HEK293 (cell line): ENCODE measurements at regions not wholly inside any gene's neighbourhood (a gene's known extent, or its start where the extent isn't known, plus 50 kb on each side); places are given as distances from the start of the nearest gene placed in this dataset.

Experiments used
- CTCF ChIA-PET: fragments of 350-600 bp; formaldehyde crosslinking; extraction: SDS; loops from one replicate; lab custom pipeline; 2021; ENCODE audit warnings: antibody characterized with exemption; lab: Yijun Ruan, JAX
- POLR2A ChIA-PET: fragments of 300-600 bp; formaldehyde crosslinking; extraction: SDS; loops from one replicate; lab custom pipeline; 2020; ENCODE audit warnings: antibody characterized with exemption, inconsistent platforms; lab: Yijun Ruan, JAX
- H3K27ac ChIP-seq: fragments of 200-500 bp; sonication (Bioruptor generic); 2 replicates; pipeline ENCODE4 v1.5.1; 2014; ENCODE audit warnings: low read depth, low read length, control low read depth, inconsistent platforms; ENCODE audit errors: extremely low read depth
- H3K36me3 ChIP-seq, 2 experiments: fragments of 200-500 bp in 1 of 2; sonication (Bioruptor generic) in 1 of 2; 1 replicate in 1 of 2; 2 replicates in 1 of 2; pipeline ENCODE4 v1.5.1; 2014 to 2017; ENCODE audit warnings: inconsistent platforms in 2 of 2, low read length in 2 of 2; ENCODE audit not compliant: control insufficient read depth in 2 of 2, insufficient read depth in 1 of 2
- H3K4me1 ChIP-seq: fragments of 200-500 bp; sonication (Bioruptor generic); 2 replicates; pipeline ENCODE4 v1.5.1; 2014; ENCODE audit warnings: mild to moderate bottlenecking, low read length, inconsistent platforms; ENCODE audit not compliant: control insufficient read depth, insufficient read depth
- H3K4me3 ChIP-seq: 2 replicates; pipeline ENCODE4 v1.5.1; 2011; ENCODE audit warnings: low read depth, mild to moderate bottlenecking, control low read depth, low read length, moderate library complexity
- H3K9me3 ChIP-seq: fragments of 200-500 bp; sonication (Bioruptor generic); 2 replicates; pipeline ENCODE4 v1.5.1; 2014; ENCODE audit warnings: low read depth, low read length, inconsistent platforms; ENCODE audit not compliant: control insufficient read depth, insufficient read depth
- KLF10 ChIP-seq: fragments of 450-650 bp; IDR thresholded peaks from 2 replicates; pipeline ENCODE4 v1.5.1; 2018; ENCODE audit warnings: missing biosample characterization, mild to moderate bottlenecking, missing genetic modification characterization
- OSR2 ChIP-seq: fragments of 450-650 bp; formaldehyde crosslinking; IDR thresholded peaks from 2 replicates; pipeline ENCODE4 v1.5.1; 2016; ENCODE audit warnings: missing biosample characterization, missing genetic modification characterization
- OVOL3 ChIP-seq: fragments of 450-650 bp; formaldehyde crosslinking; IDR thresholded peaks from 2 replicates; pipeline ENCODE4 v1.5.1; 2016; ENCODE audit warnings: missing biosample characterization, missing genetic modification characterization
- TCF7L2 ChIP-seq: IDR thresholded peaks from 2 replicates; pipeline ENCODE4 v1.6.1; 2011; ENCODE audit warnings: low read depth, mild to moderate bottlenecking, inconsistent platforms, low read length, moderate library complexity, borderline replicate concordance
- ZFP3 ChIP-seq: fragments of 450-650 bp; formaldehyde crosslinking; IDR thresholded peaks from 2 replicates; pipeline ENCODE4 v1.5.1; 2016; ENCODE audit warnings: low read depth, missing biosample characterization, missing genetic modification characterization
- ZNF37A ChIP-seq: fragments of 450-650 bp; IDR thresholded peaks from 2 replicates; pipeline ENCODE4 v1.5.1; 2018; ENCODE audit warnings: missing biosample characterization, missing genetic modification characterization
- ZNF416 ChIP-seq: fragments of 450-650 bp; formaldehyde crosslinking; IDR thresholded peaks from 2 replicates; pipeline ENCODE4 v1.5.1; 2016; ENCODE audit warnings: missing biosample characterization, missing genetic modification characterization
- ZNF510 ChIP-seq: fragments of 450-650 bp; formaldehyde crosslinking; IDR thresholded peaks from 2 replicates; pipeline ENCODE4 v1.5.1; 2018; ENCODE audit warnings: mild to moderate bottlenecking, missing genetic modification characterization, missing biosample characterization; ENCODE audit not compliant: insufficient replicate concordance
- ZNF561 ChIP-seq: fragments of 450-650 bp; IDR thresholded peaks from 2 replicates; pipeline ENCODE4 v1.5.1; 2018; ENCODE audit warnings: missing biosample characterization, missing genetic modification characterization, borderline replicate concordance
- ZNF600 ChIP-seq: fragments of 450-650 bp; formaldehyde crosslinking; IDR thresholded peaks from 2 replicates; pipeline ENCODE4 v1.5.1; 2016; ENCODE audit warnings: missing biosample characterization, missing genetic modification characterization
- ZNF654 ChIP-seq: fragments of 450-650 bp; formaldehyde crosslinking; IDR thresholded peaks from 2 replicates; pipeline ENCODE4 v1.5.1; 2016; ENCODE audit warnings: low read depth, missing biosample characterization, missing genetic modification characterization
- ZNF830 ChIP-seq: fragments of 450-650 bp; IDR thresholded peaks from 2 replicates; pipeline ENCODE4 v1.5.0; 2018; ENCODE audit warnings: missing biosample characterization, missing genetic modification characterization, low read depth, mild to moderate bottlenecking, moderate library complexity
- ZSCAN30 ChIP-seq: fragments of 450-650 bp; IDR thresholded peaks from 2 replicates; pipeline ENCODE4 v1.5.1; 2018; ENCODE audit warnings: missing biosample characterization, mild to moderate bottlenecking, missing genetic modification characterization, moderate library complexity
- TF ChIP-seq, protein P1 (sequence below): fragments of 450-650 bp; formaldehyde crosslinking; IDR thresholded peaks from 2 replicates; pipeline ENCODE4 v1.5.1; 2016; ENCODE audit warnings: missing biosample characterization, missing genetic modification characterization
- TF ChIP-seq, protein P2 (sequence below): fragments of 450-650 bp; formaldehyde crosslinking; IDR thresholded peaks from 2 replicates; pipeline ENCODE4 v1.5.1; 2016; ENCODE audit warnings: missing biosample characterization, missing genetic modification characterization
- TF ChIP-seq, protein P3 (sequence below): fragments of 450-650 bp; formaldehyde crosslinking; IDR thresholded peaks from 2 replicates; pipeline ENCODE4 v1.5.1; 2017; ENCODE audit warnings: missing biosample characterization, missing genetic modification characterization
- TF ChIP-seq, protein P4 (sequence below): fragments of 450-650 bp; formaldehyde crosslinking; IDR thresholded peaks from 2 replicates; pipeline ENCODE4 v1.5.1; 2016; ENCODE audit warnings: missing biosample characterization, missing genetic modification characterization
- TF ChIP-seq, protein P5 (sequence below): fragments of 450-650 bp; formaldehyde crosslinking; IDR thresholded peaks from 2 replicates; pipeline ENCODE4 v1.5.1; 2016; ENCODE audit warnings: missing biosample characterization, missing genetic modification characterization
- TF ChIP-seq, protein P6 (sequence below): fragments of 450-650 bp; formaldehyde crosslinking; IDR thresholded peaks from 2 replicates; pipeline ENCODE4; 2016; ENCODE audit warnings: missing biosample characterization, missing genetic modification characterization

DNA sequence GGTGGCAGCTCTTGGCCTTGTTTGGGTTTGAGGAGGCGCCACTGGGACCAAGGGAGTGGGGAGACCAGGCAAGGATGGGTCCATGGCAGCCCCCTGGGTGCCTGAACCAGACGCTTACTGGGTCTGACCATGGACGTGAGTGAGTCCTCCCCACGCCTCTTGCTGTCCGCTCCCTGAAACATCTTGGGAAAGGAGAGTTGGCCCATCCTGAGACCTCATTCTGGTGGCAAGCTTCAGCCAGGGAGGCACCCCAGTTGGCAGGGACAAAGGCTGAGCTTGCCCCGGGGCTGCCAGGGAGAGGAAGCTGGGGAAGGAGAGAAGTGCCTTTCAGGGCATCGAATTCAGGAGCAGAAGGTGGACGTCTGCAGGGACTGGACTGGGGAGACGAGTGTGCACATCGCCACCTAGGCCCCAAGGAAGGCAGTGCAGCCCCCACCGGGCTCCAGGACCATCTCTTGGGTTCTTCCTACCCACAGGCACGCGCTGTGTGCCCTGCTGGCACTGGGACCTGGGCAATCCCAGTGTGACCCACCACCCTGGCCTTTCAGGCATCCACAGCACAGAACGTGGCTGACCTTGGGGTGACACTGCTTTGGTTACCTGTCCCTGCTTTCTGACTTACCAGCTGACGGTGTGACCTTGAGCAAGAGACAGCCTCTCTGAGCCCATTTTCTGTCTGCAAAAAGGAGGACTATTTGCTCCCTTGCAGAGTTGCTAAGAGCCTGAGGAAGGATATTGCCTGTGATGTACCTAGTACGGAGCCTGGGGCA, 132.9 kb upstream of the WNT4 start (continued):
- TF ChIP-seq, protein P1, sequence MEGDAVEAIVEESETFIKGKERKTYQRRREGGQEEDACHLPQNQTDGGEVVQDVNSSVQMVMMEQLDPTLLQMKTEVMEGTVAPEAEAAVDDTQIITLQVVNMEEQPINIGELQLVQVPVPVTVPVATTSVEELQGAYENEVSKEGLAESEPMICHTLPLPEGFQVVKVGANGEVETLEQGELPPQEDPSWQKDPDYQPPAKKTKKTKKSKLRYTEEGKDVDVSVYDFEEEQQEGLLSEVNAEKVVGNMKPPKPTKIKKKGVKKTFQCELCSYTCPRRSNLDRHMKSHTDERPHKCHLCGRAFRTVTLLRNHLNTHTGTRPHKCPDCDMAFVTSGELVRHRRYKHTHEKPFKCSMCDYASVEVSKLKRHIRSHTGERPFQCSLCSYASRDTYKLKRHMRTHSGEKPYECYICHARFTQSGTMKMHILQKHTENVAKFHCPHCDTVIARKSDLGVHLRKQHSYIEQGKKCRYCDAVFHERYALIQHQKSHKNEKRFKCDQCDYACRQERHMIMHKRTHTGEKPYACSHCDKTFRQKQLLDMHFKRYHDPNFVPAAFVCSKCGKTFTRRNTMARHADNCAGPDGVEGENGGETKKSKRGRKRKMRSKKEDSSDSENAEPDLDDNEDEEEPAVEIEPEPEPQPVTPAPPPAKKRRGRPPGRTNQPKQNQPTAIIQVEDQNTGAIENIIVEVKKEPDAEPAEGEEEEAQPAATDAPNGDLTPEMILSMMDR (tag by site-specific recombination), result peak; percentile 74
- TF ChIP-seq, protein P2, sequence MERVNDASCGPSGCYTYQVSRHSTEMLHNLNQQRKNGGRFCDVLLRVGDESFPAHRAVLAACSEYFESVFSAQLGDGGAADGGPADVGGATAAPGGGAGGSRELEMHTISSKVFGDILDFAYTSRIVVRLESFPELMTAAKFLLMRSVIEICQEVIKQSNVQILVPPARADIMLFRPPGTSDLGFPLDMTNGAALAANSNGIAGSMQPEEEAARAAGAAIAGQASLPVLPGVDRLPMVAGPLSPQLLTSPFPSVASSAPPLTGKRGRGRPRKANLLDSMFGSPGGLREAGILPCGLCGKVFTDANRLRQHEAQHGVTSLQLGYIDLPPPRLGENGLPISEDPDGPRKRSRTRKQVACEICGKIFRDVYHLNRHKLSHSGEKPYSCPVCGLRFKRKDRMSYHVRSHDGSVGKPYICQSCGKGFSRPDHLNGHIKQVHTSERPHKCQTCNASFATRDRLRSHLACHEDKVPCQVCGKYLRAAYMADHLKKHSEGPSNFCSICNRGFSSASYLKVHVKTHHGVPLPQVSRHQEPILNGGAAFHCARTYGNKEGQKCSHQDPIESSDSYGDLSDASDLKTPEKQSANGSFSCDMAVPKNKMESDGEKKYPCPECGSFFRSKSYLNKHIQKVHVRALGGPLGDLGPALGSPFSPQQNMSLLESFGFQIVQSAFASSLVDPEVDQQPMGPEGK (tag by site-specific recombination), result peak; percentile 26; the same call in 1 of the 2 replicates
- TF ChIP-seq, protein P3, sequence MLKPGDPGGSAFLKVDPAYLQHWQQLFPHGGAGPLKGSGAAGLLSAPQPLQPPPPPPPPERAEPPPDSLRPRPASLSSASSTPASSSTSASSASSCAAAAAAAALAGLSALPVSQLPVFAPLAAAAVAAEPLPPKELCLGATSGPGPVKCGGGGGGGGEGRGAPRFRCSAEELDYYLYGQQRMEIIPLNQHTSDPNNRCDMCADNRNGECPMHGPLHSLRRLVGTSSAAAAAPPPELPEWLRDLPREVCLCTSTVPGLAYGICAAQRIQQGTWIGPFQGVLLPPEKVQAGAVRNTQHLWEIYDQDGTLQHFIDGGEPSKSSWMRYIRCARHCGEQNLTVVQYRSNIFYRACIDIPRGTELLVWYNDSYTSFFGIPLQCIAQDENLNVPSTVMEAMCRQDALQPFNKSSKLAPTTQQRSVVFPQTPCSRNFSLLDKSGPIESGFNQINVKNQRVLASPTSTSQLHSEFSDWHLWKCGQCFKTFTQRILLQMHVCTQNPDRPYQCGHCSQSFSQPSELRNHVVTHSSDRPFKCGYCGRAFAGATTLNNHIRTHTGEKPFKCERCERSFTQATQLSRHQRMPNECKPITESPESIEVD, result no peak
- TF ChIP-seq ZNF654 (tag by site-specific recombination) (peak; percentile 45), ZNF830 (tag by site-specific recombination) (no peak), ZNF600 (peak; percentile 71), ZNF510 (tag by site-specific recombination) (no peak), ZNF561 (tag by site-specific recombination) (no peak), KLF10 (tag by site-specific recombination) (no peak), ZNF416 (tag by site-specific recombination) (no peak), OVOL3 (tag by site-specific recombination) (no peak), TCF7L2 (no peak), ZNF37A (tag by site-specific recombination) (no peak), OSR2 (tag by site-specific recombination) (no peak)
- TF ChIP-seq, protein P4, sequence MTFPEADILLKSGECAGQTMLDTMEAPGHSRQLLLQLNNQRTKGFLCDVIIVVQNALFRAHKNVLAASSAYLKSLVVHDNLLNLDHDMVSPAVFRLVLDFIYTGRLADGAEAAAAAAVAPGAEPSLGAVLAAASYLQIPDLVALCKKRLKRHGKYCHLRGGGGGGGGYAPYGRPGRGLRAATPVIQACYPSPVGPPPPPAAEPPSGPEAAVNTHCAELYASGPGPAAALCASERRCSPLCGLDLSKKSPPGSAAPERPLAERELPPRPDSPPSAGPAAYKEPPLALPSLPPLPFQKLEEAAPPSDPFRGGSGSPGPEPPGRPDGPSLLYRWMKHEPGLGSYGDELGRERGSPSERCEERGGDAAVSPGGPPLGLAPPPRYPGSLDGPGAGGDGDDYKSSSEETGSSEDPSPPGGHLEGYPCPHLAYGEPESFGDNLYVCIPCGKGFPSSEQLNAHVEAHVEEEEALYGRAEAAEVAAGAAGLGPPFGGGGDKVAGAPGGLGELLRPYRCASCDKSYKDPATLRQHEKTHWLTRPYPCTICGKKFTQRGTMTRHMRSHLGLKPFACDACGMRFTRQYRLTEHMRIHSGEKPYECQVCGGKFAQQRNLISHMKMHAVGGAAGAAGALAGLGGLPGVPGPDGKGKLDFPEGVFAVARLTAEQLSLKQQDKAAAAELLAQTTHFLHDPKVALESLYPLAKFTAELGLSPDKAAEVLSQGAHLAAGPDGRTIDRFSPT (tag by site-specific recombination), result peak; percentile 57; the same call in 1 of the 2 replicates
- TF ChIP-seq, protein P5, sequence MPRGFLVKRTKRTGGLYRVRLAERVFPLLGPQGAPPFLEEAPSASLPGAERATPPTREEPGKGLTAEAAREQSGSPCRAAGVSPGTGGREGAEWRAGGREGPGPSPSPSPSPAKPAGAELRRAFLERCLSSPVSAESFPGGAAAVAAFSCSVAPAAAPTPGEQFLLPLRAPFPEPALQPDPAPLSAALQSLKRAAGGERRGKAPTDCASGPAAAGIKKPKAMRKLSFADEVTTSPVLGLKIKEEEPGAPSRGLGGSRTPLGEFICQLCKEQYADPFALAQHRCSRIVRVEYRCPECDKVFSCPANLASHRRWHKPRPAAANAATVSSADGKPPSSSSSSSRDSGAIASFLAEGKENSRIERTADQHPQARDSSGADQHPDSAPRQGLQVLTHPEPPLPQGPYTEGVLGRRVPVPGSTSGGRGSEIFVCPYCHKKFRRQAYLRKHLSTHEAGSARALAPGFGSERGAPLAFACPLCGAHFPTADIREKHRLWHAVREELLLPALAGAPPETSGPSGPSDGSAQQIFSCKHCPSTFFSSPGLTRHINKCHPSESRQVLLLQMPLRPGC (tag by site-specific recombination), result no peak

DNA sequence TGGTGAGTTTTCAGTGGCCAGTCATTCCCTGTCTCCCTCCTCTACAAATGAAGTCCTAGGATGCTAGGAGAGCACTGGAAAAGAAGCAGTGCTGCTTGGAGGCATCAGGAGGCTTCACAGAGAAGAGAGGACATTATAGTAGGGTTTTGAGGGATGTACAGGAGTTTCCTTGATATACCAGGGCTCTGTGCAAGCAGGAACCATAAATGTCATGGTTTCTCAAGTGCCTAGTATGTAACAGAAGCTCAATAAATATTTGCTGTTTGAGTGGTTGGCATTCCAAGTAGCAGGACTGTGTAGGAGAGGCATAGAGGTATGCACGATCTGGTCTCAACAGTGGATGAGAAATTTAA, 133.5 kb upstream of the WNT4 start:
- ChIA-PET POLR2A (no interaction called here), CTCF (interaction anchor here (0.9 to 2.1 kb wide), 11 partner anchors 8 to 171 kb away, joined by 3 to 9 read pairs (median 5); no protein-coding TSS in a partner anchor)
- Histone ChIP-seq H3K27ac (no peak overlapping the region), H3K36me3 (no peaks in the 10 kb centered on the region), H3K4me1 (no peaks in the 10 kb centered on the region), H3K4me3 (no peak overlapping the region), H3K9me3 (no peaks in the 10 kb centered on the region)
- TF ChIP-seq ZFP3 (tag by site-specific recombination) (peak; percentile 79; the same call in 1 of the 2 replicates), ZSCAN30 (no peak)
- TF ChIP-seq, protein P6, sequence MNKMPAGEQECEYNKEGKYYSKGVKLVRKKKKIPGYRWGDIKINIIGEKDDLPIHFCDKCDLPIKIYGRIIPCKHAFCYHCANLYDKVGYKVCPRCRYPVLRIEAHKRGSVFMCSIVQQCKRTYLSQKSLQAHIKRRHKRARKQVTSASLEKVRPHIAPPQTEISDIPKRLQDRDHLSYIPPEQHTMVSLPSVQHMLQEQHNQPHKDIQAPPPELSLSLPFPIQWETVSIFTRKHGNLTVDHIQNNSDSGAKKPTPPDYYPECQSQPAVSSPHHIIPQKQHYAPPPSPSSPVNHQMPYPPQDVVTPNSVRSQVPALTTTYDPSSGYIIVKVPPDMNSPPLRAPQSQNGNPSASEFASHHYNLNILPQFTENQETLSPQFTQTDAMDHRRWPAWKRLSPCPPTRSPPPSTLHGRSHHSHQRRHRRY, result no peak
